ENCODE measurements at regions not wholly inside any gene's neighbourhood (a gene's known extent, or its start where the extent isn't known, plus 50 kb on each side); places are given as distances from the start of the nearest gene placed in this dataset.

GRCh38 chr17:77740481-77740880 is 218.0 kb upstream of the TNRC6C start:
- no peak overlapping the region for H3K18ac ChIP-seq (ENCODE audit: extremely low read depth, low read length)
- no peak overlapping the region; the same call in 1 of the 2 replicates for H2BK20ac ChIP-seq (ENCODE audit: low read length)
- H4K91ac ChIP-seq (replicated peaks; ENCODE audit: insufficient read length, low read length) = no peak overlapping the region
- no peak overlapping the region for H3K14ac ChIP-seq (ENCODE audit: insufficient read length)
- H3K4me2 ChIP-seq (ENCODE audit: insufficient read depth in 1 of 2, low read depth in 2 of 2, low read length in 2 of 2) = no peak overlapping the region
- no peak overlapping the region for H3K4me3 ChIP-seq (ENCODE audit: extremely low read depth in 1 of 4, insufficient read depth in 2 of 4, low read depth in 3 of 4, low read length in 4 of 4)
- H4K5ac ChIP-seq (ENCODE audit: insufficient read length, low read depth, low read length) = no peak overlapping the region
- peaks cover 0 to 11% (median 5%) of the 10 kb centered on the region in 4 experiments; a peak in 6 of 7 replicates for H3K4me1 ChIP-seq (replicated peaks in 1 of 4; ENCODE audit: control insufficient read depth in 3 of 4, insufficient read depth in 4 of 4, low read length in 3 of 4)
- H2BK12ac ChIP-seq (ENCODE audit: low read depth, low read length) = no peak overlapping the region
- H3K23me2 ChIP-seq (ENCODE audit: low read depth, low read length) = no peaks in the 10 kb centered on the region
- H3K4ac ChIP-seq (replicated peaks; ENCODE audit: insufficient read length, low read depth, low read length) = no peak overlapping the region
- H2BK5ac ChIP-seq (ENCODE audit: low read depth, low read length) = no peak overlapping the region
- WGBS, 2 experiments (ENCODE audit: extremely low coverage in 1 of 2, insufficient coverage in 1 of 2, insufficient read length in 1 of 2, insufficient replicate concordance in 2 of 2, low coverage in 1 of 2, low lambda C conversion rate in 2 of 2, missing lambda C conversion rate in 1 of 2) = 84% methylated on average over 7 of the region's 7 CpGs; no CpG with 5 or more reads in 1 of the 2 experiments
- no peak overlapping the region for H2BK15ac ChIP-seq (ENCODE audit: low read length)
- FAIRE-seq (no peak), DNase-seq (ENCODE audit: low read depth in 1 of 2, low spot score in 2 of 2) (no peak)
- no peak overlapping the region for H3K9ac ChIP-seq (replicated peaks in 1 of 4; ENCODE audit: extremely low read depth in 1 of 4, low read depth in 3 of 4, low read length in 3 of 4)
- H3K27ac ChIP-seq (ENCODE audit: low read depth, low read length) = no peak overlapping the region
- no peak overlapping the region for H3K56ac ChIP-seq (replicated peaks; ENCODE audit: insufficient read length, low read depth, low read length)
- no peak overlapping the region for H4K8ac ChIP-seq (ENCODE audit: extremely low read depth, insufficient read depth, low read length)
- POLR2A ChIA-PET (ENCODE audit: partially characterized antibody) = interaction anchor here (1.2 kb wide), 1 partner anchor 218 kb away, joined by 3 read pairs; the partner anchor contains the start of gene TNRC6C
- H3K36me3 ChIP-seq (ENCODE audit: control insufficient read depth in 2 of 4, insufficient read depth in 4 of 4, low read length in 3 of 4) = no peaks in the 10 kb centered on the region
- no peaks in the 10 kb centered on the region for H3K79me1 ChIP-seq (ENCODE audit: low read depth, low read length)
- H2AK5ac ChIP-seq (ENCODE audit: low read depth, low read length) = no peak overlapping the region
- H3K27me3 ChIP-seq (replicated peaks in 1 of 4; ENCODE audit: control insufficient read depth in 3 of 4, extremely low read depth in 1 of 4, insufficient read depth in 3 of 4, low read length in 3 of 4) = peaks cover 0 to 23% (median 15%) of the 10 kb centered on the region in 4 experiments; a peak in 4 of 7 replicates
- no peaks in the 10 kb centered on the region for H3K79me2 ChIP-seq (ENCODE audit: control insufficient read depth in 1 of 2, insufficient read depth in 2 of 2, low read length in 2 of 2)
- CTCF ChIA-PET (ENCODE audit: partially characterized antibody) = interaction anchor here (0.8 to 2.1 kb wide), 34 partner anchors 8 to 364 kb away, joined by 3 to 16 read pairs (median 4); no protein-coding TSS in a partner anchor
- H3K23ac ChIP-seq (ENCODE audit: insufficient read length) = no peak overlapping the region
- no peak overlapping the region for H2BK120ac ChIP-seq (replicated peaks; ENCODE audit: low read depth, low read length)
- no peak overlapping the region for H2AFZ ChIP-seq (ENCODE audit: low read length)
- no peaks in the 10 kb centered on the region for H4K20me1 ChIP-seq (replicated peaks in 1 of 2; ENCODE audit: control insufficient read depth in 1 of 2, insufficient read depth in 2 of 2, low read length in 2 of 2)
- peaks cover 0 to 6% of the 10 kb centered on the region in 2 experiments; a peak in 1 of 4 replicates for H3K9me3 ChIP-seq (ENCODE audit: insufficient read depth in 2 of 2, low read depth in 1 of 2, low read length in 1 of 2)
- TF ChIP-seq SUZ12 (IDR thresholded peaks at IDR 0.05; ENCODE audit: low read length) = no peak
